K562 (cell line): ENCODE measurements at regions not wholly inside any gene's neighbourhood (a gene's known extent, or its start where the extent isn't known, plus 50 kb on each side); places are given as distances from the start of the nearest gene placed in this dataset.

Experiments
- CBX5 ChIP-seq: IDR thresholded peaks from 2 replicates; pipeline ENCODE4 v1.6.1; 2014; ENCODE audit warnings: low read depth, borderline replicate concordance
- FOSL1 ChIP-seq: fragments of 200-800 bp; sonication (Bioruptor generic); conservative IDR thresholded peaks from 2 replicates; pipeline ENCODE4 v1.6.1; 2016; ENCODE audit warnings: missing genetic modification characterization, missing compliant biosample characterization
- FOXA3 ChIP-seq, 2 experiments: fragments of 450-650 bp in 1 of 2; sonication (generic) in 1 of 2; formaldehyde crosslinking; IDR thresholded peaks in 1 of 2; conservative IDR thresholded peaks in 1 of 2; 2 replicates each; pipeline versions ENCODE4 v1.4.0 to v1.8.0; 2020 to 2022; ENCODE audit warnings: mild to moderate bottlenecking in 2 of 2, missing genetic modification reagents in 1 of 2
- KLF6 ChIP-seq: fragments of 250-450 bp; sonication (Bioruptor Pico); IDR thresholded peaks from 2 replicates; pipeline ENCODE4 v1.4.0; 2020; ENCODE audit warnings: mild to moderate bottlenecking, moderate library complexity, borderline replicate concordance
- MTA3 ChIP-seq: fragments of 450-650 bp; formaldehyde crosslinking; IDR thresholded peaks from 2 replicates; pipeline ENCODE4 v1.6.1; 2017; ENCODE audit warnings: mild to moderate bottlenecking, borderline replicate concordance
- RBM15 ChIP-seq: fragments of 200-400 bp; formaldehyde crosslinking; IDR thresholded peaks from 2 replicates; pipeline ENCODE4 v1.6.1; 2018; ENCODE audit warnings: mild to moderate bottlenecking, low read length, moderate library complexity; ENCODE audit not compliant: insufficient read depth
- SREBF1 ChIP-seq: fragments of 150-350 bp; IDR thresholded peaks from 2 replicates; pipeline ENCODE4 v1.6.1; 2014; ENCODE audit warnings: antibody characterized with exemption, low read depth, low read length, borderline replicate concordance
- TSC22D4 ChIP-seq: fragments of 450-650 bp; IDR thresholded peaks from 2 replicates; pipeline ENCODE4 v1.6.1; 2016; ENCODE audit warnings: missing genetic modification characterization, missing biosample characterization, control low read depth
- ZFP1 ChIP-seq: fragments of 450-650 bp; formaldehyde crosslinking; IDR thresholded peaks from 2 replicates; pipeline ENCODE4 v1.4.0; 2020; ENCODE audit warnings: mild to moderate bottlenecking, mixed read lengths
- ZKSCAN3 ChIP-seq: fragments of 250-450 bp; sonication (Bioruptor Pico); IDR thresholded peaks from 2 replicates; pipeline ENCODE4 v1.4.0; 2020
- ZNF408 ChIP-seq: fragments of 250-450 bp; sonication (Bioruptor Pico); IDR thresholded peaks from 2 replicates; pipeline ENCODE4 v1.4.0; 2020; ENCODE audit warnings: low read depth, mild to moderate bottlenecking, moderate library complexity
- ZNF507 ChIP-seq: conservative IDR thresholded peaks from 2 replicates; pipeline ENCODE4 v1.6.1; 2017; ENCODE audit warnings: missing genetic modification characterization, missing compliant biosample characterization
- ZNF785 ChIP-seq: fragments of 250-450 bp; sonication (Bioruptor Pico); IDR thresholded peaks from 2 replicates; pipeline ENCODE4 v1.4.0; 2020; ENCODE audit warnings: mild to moderate bottlenecking
- ZZZ3 ChIP-seq: fragments of 450-650 bp; IDR thresholded peaks from 2 replicates; pipeline ENCODE4 v1.6.1; 2016; ENCODE audit warnings: antibody characterized with exemption, mild to moderate bottlenecking, moderate library complexity
- TF ChIP-seq, protein P1 (sequence below): fragments of 250-450 bp; sonication (Bioruptor Pico); IDR thresholded peaks from 2 replicates; pipeline ENCODE4 v1.5.0; 2021; ENCODE audit warnings: mild to moderate bottlenecking, moderate library complexity
- TF ChIP-seq, protein P2 (sequence below): fragments of 450-650 bp; formaldehyde crosslinking; IDR thresholded peaks from 2 replicates; pipeline ENCODE4 v1.4.0; 2022; ENCODE audit warnings: mild to moderate bottlenecking, moderate library complexity
- TF ChIP-seq, protein P3 (sequence below), 2 experiments: fragments of 450-650 bp; IDR thresholded peaks; 2 replicates each; pipeline ENCODE4 v1.6.1; 2018; ENCODE audit warnings: mild to moderate bottlenecking in 2 of 2, low read depth in 1 of 2; ENCODE audit not compliant: partially characterized antibody in 2 of 2
- TF ChIP-seq, protein P4 (sequence below): fragments of 450-650 bp; formaldehyde crosslinking; IDR thresholded peaks from 2 replicates; pipeline ENCODE4 v1.4.0; 2020; ENCODE audit warnings: mild to moderate bottlenecking, mixed read lengths

DNA sequence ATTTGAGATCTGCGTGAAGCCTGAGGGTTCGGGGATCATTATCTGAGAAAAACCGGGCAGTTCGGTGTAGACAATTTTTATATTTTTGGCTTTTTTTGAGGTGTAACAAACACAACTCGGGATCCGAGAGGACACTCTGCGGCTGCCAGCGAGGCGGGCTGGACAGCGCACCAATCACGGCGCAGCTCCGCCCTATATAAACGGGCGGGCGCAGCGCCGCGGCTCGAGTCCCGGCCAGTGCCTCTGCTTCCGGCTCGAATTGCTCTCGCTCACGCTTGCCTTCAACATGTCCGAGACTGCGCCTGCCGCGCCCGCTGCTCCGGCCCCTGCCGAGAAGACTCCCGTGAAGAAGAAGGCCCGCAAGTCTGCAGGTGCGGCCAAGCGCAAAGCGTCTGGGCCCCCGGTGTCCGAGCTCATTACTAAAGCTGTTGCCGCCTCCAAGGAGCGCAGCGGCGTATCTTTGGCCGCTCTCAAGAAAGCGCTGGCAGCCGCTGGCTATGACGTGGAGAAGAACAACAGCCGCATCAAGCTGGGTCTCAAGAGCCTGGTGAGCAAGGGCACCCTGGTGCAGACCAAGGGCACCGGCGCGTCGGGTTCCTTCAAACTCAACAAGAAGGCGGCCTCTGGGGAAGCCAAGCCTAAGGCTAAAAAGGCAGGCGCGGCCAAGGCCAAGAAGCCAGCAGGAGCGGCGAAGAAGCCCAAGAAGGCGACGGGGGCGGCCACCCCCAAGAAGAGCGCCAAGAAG is 69.0 kb downstream of the HFE start (continued):
- TF ChIP-seq, protein P1, sequence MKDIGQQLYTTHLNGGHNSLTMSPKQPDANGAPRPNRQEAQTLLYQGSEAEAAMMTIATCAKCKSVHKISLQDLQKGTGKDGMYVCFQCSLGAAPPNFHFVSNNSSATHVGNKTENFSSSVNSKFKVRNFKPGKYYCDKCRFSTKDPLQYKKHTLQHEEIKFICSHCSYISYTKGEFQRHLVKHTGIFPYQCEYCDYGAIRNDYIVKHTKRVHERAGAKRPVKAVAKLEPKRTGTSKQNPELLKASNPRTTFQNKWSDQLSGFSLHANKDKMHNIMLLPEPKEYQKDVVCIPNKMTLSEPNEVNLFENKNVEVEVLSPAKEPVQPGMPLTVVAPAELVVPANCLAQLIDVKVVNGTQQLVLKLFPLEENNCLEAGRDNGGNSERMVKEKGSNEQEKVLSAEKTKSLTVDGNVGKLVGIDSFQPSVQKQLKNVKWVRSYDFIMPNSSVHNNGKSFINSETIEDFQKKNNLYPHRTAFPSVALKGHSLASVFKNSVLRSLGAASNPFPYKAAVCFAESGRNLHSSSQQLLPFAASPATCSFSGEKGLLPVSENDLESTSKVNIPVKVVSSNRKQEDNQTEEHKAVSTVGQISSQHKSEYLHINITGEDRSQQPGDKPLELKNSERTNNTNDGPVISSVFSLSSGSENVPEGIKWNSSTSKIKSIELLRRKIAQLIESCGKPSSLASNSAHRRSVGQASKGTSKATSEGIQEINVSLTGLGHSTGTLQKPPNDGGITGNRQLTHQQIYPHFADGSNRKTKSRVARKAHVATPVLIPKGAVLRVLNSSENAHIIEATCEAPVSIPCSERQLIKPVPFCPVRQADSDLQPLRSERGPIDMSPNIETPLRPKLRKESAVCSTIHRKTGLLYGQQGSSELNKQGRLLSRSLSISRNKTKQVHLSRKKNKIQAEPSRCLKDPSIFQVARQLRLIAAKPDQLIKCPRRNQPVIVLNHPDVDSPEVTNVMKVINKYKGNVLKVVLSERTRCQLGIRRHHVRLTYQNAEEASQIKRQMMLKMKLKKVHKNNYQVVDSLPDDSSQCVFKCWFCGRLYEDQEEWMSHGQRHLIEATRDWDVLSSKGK (CRISPR knock-in tag), result no peak
- no peak for TF ChIP-seq ZNF507 (tag)
- TF ChIP-seq ZKSCAN3 (CRISPR knock-in tag), result no peak
- TF ChIP-seq SREBF1, result no peak
- TF ChIP-seq, protein P2, sequence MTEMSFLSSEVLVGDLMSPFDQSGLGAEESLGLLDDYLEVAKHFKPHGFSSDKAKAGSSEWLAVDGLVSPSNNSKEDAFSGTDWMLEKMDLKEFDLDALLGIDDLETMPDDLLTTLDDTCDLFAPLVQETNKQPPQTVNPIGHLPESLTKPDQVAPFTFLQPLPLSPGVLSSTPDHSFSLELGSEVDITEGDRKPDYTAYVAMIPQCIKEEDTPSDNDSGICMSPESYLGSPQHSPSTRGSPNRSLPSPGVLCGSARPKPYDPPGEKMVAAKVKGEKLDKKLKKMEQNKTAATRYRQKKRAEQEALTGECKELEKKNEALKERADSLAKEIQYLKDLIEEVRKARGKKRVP (CRISPR knock-in tag), result peak; percentile 63; the same call in 1 of the 2 replicates
- peak; percentile 98 for TF ChIP-seq MTA3
- no peak for TF ChIP-seq ZZZ3
- peak in 1 of 2 experiments; percentile 87; a peak in 2 of 4 replicates for TF ChIP-seq FOXA3 (CRISPR knock-in tag; conservative IDR thresholded peaks at IDR 0.05 in 1 of 2, IDR thresholded peaks at IDR 0.05 in 1 of 2)
- 0 out of 2 replicates have a peak, but pooled peaks have one; percentile 41 for TF ChIP-seq CBX5
- TF ChIP-seq TSC22D4 (tag), result no peak
- no peak for TF ChIP-seq KLF6 (CRISPR knock-in tag)
- peak; percentile 48 for TF ChIP-seq FOSL1
- TF ChIP-seq ZFP1 (CRISPR knock-in tag), result no peak
- no peak for TF ChIP-seq ZNF408 (CRISPR knock-in tag)
- TF ChIP-seq, protein P3, sequence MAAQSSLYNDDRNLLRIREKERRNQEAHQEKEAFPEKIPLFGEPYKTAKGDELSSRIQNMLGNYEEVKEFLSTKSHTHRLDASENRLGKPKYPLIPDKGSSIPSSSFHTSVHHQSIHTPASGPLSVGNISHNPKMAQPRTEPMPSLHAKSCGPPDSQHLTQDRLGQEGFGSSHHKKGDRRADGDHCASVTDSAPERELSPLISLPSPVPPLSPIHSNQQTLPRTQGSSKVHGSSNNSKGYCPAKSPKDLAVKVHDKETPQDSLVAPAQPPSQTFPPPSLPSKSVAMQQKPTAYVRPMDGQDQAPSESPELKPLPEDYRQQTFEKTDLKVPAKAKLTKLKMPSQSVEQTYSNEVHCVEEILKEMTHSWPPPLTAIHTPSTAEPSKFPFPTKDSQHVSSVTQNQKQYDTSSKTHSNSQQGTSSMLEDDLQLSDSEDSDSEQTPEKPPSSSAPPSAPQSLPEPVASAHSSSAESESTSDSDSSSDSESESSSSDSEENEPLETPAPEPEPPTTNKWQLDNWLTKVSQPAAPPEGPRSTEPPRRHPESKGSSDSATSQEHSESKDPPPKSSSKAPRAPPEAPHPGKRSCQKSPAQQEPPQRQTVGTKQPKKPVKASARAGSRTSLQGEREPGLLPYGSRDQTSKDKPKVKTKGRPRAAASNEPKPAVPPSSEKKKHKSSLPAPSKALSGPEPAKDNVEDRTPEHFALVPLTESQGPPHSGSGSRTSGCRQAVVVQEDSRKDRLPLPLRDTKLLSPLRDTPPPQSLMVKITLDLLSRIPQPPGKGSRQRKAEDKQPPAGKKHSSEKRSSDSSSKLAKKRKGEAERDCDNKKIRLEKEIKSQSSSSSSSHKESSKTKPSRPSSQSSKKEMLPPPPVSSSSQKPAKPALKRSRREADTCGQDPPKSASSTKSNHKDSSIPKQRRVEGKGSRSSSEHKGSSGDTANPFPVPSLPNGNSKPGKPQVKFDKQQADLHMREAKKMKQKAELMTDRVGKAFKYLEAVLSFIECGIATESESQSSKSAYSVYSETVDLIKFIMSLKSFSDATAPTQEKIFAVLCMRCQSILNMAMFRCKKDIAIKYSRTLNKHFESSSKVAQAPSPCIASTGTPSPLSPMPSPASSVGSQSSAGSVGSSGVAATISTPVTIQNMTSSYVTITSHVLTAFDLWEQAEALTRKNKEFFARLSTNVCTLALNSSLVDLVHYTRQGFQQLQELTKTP (IDR thresholded peaks at IDR 0.05; ENCODE audit: low read depth in 1 of 2, partially characterized antibody in 2 of 2), result peak; percentile 89 to 98
- no peak for TF ChIP-seq ZNF785 (CRISPR knock-in tag)
- TF ChIP-seq RBM15, result 0 out of 2 replicates have a peak, but pooled peaks have one; percentile 51
- TF ChIP-seq, protein P4, sequence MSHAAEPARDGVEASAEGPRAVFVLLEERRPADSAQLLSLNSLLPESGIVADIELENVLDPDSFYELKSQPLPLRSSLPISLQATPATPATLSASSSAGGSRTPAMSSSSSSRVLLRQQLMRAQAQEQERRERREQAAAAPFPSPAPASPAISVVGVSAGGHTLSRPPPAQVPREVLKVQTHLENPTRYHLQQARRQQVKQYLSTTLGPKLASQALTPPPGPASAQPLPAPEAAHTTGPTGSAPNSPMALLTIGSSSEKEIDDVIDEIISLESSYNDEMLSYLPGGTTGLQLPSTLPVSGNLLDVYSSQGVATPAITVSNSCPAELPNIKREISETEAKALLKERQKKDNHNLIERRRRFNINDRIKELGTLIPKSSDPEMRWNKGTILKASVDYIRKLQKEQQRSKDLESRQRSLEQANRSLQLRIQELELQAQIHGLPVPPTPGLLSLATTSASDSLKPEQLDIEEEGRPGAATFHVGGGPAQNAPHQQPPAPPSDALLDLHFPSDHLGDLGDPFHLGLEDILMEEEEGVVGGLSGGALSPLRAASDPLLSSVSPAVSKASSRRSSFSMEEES (CRISPR knock-in tag), result no peak
